Activated CD8-positive, alpha-beta memory T cell treated with anti-CD3 and anti-CD28 coated beads for 36 hours (primary cell): ENCODE measurements at regions not wholly inside any gene's neighbourhood (a gene's known extent, or its start where the extent isn't known, plus 50 kb on each side); places are given as distances from the start of the nearest gene placed in this dataset.

Experiments
- CTCF ChIA-PET: fragments of 350-600 bp; sonication (Branson Sonifier 250); formaldehyde crosslinking; loops from one replicate; lab custom pipeline; 2021; ENCODE audit warnings: antibody characterized with exemption; lab: Charles Lee
- POLR2A ChIA-PET: fragments of 350-600 bp; sonication (Branson Sonifier 250); formaldehyde crosslinking; loops from one replicate; lab custom pipeline; 2021; ENCODE audit warnings: antibody characterized with exemption; lab: Charles Lee

DNA sequence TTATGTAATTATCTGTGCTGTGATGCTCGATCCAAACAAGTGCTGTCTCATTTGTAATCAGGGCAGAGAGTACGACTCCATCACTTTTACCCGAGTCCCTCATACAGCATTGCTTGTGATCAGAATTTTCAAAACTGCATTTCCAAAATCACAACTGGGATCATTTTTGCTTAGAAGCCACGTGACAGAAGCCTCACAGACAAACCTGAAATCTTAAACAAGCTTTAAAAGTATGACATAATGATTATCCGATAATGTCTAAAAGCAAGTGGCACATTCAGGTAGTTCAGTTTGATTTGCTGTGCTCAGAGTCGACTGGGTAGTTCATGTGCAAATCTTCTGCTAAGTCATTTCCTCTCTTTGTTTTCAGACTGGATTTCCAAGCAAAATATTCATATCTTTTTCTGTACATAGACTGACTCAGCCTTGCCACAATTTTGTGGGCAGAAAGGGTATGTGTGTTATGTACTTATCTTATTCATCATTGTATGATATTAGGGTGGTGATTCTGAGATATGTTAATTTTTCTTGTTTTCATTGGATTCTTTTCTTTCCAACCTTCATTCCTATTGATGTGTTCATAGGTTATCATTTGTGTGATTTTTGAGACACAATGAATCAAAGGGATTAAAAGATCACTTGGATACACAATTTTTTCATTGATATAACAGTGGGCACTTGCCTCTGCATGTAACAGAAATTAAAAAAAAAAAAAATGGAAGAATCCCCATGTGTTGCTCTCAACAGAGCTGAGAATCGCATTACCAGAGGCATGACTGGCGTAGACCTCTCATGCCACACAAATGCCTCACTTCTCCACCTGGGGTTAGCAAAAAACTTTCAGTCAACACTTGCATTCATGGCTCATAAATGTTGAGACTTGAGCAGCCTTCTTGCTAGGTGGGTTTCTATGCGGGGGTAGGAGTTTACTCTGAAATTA is 355.7 kb downstream of the LTN1 start:
- ChIA-PET CTCF (no interaction called here), POLR2A (no interaction called here)

DNA sequence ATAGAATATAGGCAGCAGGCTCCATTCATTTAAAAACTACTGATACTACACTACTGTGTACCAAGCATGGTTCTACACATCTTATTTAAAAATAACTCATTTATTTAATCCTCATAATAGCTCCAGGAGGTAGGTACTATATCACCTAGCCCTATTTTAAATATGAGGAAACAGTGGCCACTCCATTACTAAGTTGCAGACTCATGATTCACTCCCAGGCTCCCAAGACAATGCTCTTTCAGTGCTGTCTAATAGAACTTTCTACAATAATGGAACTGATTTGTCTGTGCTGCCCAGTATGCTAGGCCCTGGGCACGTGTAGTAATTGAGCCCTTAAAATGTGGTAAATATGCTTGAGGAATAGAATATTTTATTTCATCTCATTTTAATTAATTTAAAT is 357.1 kb downstream of the LTN1 start:
- POLR2A ChIA-PET, result no interaction called here
- CTCF ChIA-PET, result no interaction called here

DNA sequence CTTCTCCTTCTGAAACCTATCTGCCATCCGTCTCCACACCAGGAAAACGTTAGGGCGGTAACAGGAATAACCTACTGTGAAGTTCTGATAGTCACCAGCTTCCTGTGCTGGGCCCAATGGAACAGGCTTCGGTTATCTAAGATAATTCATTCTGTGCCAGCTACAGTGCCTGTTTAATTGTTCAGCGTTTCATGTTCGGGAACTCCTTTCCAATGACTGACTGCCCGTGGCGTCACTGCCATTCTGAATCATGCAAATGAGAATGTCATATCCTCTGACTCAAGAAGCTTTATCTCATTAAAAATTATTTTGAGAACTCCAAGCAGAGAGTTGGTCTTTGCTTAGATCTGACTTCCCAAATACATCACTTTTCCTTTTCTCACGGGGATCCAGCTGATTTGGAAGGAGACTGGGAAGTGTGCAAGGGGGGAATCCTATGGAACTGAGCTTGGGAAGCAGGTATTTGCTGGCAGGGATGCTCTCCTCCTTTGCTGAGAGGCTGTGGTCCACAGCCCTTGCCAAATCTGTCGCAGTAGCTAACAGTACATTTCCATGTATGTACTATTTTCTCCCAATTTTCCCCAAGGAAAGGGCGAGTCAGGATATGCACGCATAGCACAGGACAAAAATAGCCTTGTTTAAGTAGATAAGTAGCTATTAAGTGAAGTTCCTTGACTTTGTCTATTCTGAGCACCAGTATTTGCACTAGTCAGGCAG is 358.7 kb downstream of the LTN1 start:
- ChIA-PET CTCF (interaction anchor here (0.8 kb wide), 1 partner anchor 9 kb away, joined by 3 read pairs; no protein-coding TSS in a partner anchor), POLR2A (no interaction called here)

DNA sequence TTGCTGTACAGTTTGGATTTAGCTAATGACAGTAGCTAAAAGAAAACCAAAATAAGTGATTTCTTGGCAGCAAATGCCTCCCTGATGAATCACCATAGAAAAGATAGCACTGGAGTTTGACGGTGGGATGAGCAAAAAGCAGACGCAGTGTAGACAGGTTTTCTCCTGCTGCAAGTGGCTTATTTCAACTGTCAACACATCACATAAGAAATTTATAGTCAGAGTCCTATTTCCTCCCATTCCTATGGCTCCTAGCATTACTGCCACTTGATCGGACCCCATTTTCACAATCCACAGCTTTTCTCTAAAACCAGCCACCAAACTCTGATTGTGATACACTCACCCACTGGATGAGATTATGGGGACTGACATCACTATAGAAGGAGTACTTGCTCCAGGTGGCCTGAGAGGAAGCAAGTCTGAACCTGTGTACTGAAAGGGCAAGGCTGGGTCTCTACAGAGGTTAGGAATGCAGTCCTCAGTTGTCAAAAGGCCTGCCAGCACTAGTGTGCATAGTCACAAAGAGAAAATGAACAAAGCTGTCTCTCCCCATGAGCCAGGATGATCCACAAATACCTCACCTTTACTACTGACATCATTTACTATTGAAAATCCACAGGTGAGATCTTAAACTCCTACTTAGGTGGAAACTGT is 359.8 kb downstream of the LTN1 start:
- ChIA-PET POLR2A (no interaction called here), CTCF (no interaction called here)

DNA sequence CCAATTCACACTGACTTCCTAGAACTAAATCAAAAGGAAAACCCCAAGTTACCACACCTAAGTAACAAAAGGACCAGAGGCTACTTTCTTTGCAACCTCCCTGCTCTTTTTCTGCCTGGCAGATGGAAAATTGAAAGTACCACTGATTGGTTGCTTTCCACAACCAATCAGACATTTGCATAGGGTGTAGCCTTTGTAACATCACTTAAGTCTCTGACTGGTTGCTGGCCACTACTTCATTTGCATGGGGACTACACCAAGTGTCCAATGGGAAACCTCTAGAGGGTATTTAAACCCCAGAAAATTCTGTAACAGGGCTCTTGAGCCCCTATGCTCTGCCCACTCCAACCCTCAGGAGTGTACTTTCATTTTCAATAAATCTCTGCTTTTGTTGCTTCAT is 365.0 kb downstream of the LTN1 start:
- POLR2A ChIA-PET, result no interaction called here

DNA sequence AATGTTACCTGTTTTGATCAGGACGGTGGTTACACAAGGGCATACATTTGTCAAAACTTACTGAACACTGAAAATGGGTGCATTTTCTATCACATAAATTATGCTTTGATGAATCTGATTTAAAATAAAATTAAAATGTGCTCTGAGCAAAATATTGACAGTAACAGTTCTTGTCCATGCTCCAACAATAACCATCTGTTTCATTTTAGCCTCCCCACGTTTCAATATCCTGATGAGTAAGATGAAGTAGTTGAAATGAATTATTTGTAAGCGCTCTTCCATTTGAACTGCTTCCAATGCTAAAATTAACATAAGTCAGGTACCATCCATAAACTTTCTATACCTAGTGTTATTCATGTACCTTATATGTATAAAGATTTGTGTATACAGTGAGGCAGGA is 365.4 kb downstream of the LTN1 start:
- ChIA-PET POLR2A (no interaction called here), CTCF (no interaction called here)

More for the DNA sequence above, 365.0 kb downstream of the LTN1 start:
- CTCF ChIA-PET, result no interaction called here

DNA sequence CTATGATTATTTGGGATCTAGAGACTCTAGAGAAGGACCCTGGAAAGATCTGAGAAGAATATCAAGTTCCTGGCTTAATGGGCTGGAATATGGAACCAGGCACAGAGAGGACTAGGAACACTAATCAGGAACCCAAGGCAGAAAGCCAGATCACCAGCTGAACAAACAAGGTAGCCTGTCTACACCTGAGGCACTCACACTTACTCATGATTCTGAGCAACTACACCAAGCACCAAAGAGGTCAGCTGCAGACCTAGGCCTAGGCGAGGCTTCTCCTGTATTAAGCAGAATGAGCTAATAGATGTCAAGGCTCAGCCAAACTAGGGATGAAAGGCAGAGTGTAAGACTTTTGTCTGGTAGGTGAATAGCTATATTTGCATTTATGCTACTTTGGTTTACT is 368.1 kb downstream of the LTN1 start:
- POLR2A ChIA-PET, result no interaction called here
- CTCF ChIA-PET, result interaction anchor here (1.5 kb wide), 1 partner anchor 9 kb away, joined by 3 read pairs; no protein-coding TSS in a partner anchor

DNA sequence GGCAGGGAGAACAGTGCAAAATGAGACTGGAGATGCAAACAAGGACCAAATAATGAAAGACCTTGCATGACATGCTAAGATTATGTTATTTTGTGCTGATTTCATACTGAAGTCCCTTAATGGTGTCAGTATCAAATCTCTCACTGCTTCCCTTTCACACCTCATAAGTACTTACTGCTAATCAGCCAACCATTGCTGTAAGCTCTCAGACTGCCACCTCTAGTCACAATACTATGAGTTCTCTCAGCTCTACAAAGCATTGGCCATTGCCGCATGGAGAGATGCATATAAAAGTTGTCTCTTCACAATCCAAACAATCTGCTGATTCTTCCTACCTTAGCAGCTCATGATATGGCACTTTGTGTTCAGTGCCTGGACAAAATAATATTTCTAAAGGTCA is 375.4 kb downstream of the LTN1 start:
- CTCF ChIA-PET, result no interaction called here

DNA sequence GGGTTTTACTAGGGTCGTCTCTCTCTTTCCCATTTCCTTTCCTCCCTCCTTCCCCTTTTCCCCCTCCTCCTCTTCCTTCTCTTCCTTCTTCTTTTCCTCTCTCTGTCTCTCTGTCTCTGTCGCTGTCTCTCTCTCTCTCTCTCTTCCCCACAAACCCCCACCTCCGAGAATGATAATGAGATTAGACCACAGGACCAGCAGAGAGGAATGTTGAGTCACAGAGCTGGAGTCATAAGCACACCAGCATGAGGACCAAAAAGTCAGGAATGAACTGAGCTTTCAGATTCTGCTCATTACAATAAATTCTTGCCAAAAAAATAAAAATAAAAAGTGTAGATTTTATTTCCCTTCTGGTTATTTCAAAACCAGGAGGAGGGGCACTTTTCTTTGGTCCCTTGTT is 377.4 kb downstream of the LTN1 start:
- ChIA-PET CTCF (no interaction called here), POLR2A (no interaction called here)

More for the DNA sequence above, 375.4 kb downstream of the LTN1 start:
- POLR2A ChIA-PET, result no interaction called here

DNA sequence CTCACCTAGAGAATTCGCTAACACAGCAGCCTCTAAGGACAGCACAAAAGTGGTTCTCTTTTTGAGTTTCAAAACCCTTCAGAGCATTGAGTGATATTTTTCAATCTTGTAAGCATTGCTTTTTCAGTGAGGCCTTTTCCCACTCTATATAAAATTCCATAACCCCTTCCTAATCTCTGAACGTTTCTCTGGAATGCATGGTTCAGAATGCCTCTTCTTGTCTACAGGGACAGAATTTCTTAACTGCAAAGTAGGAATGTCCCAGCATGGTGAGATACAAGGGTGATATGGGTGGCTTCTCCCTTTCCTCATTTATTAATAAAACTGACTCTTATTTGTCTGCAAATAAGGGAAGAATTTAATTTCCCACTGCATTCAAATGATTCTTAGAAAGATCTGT is 377.9 kb downstream of the LTN1 start:
- CTCF ChIA-PET, result no interaction called here
- POLR2A ChIA-PET, result no interaction called here

DNA sequence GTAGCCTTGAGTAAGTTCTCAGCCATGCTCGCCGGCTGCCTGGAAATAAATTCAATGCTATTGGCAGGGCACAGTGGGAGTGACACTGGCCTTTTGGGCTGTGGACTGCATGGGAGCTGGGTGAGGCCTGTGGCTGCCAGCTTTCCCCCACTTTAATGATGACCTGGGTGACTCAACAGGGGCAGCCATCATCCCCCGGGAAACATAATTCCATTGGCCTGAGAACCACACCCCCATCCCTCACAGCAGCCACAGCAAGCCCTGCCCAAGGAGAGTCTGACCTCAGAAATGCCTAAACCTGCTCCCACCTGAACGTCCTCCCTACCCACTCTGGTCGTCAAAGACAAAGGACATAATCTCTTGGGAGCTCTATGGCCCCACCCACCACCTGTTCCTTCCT is 384.0 kb downstream of the LTN1 start:
- ChIA-PET CTCF (no interaction called here), POLR2A (no interaction called here)

DNA sequence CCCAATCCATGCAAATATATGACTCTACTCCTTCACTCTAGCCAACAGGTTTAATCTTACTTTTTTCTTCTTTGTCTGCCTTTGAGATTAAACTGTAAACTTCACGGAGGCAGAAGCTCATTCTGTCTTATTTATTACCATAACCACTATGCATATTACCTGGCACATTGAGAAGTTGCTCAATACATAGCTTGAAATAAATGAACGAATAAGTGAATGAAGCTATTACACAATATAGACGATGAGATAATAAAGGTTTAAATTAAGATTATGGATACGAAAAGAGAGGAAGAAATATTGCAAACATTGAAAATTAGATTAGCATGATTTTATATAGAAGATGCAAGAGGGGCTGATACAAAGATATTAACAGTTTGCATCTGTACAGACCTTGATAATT is 385.1 kb downstream of the LTN1 start:
- POLR2A ChIA-PET, result no interaction called here
- CTCF ChIA-PET, result no interaction called here

DNA sequence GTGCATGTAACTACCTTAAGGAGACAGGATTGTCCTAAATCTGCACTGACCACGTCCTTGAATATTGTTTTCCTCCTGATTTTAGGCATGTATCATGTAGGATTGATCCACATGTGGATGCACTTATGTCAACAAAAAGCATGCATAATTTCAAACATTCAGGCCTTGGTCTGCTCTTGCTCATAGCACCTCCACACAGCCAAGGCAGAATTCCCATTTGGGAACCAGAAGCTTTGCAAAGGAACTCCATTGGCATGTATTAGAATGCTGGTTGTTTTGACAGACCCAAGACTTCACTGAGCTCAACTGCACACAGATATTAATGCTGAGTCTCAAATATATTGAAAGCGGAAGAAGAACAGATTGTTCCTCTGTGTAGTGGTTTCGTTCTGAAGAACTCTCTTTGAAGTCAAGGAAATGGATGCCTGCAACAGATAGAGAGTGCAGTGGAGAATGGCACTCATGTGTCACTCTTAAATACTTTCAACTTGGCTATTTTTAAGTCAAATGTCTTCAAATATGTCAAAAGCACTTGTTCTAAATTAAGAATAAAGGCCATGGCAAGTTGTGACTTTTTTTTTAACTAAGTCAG is 387.6 kb downstream of the LTN1 start:
- ChIA-PET CTCF (no interaction called here), POLR2A (no interaction called here)

DNA sequence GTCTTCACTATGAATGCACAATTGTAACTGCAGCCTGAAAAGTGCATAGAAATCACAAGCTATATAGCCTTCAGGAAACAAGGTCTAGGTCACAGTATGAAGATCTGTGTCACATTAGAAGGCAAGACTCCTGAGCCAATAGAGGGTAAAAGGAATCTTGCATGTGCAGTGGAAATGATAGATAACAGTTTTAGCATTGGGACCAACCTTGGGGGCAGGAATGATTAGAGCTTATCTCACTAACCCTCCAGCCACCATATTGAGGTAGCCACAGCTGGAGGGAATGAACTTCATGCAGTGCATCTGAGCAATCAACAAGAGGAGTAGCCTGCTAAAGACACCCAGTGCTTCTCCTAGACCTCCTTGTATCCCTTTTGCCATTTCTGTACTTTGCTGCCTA is 390.1 kb downstream of the LTN1 start:
- CTCF ChIA-PET, result no interaction called here
- POLR2A ChIA-PET, result no interaction called here

DNA sequence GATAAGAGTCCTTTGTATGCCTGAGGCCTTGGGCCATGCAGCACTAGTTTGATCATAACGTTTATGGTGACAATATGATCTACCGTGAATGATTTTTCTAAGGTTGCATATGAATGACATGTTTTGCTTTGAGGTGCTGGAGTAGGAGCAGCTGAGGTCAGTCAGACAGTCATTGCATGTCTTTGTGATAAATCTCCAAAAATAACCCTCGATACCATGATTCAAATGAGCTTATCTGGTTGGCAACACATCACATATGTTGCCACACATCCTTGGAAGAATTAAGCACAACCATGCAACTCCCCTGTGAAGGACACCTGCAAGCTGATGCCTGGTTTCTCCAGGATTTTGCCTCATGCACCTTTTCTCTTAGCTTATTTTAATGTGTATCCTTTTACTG is 394.5 kb downstream of the LTN1 start:
- ChIA-PET CTCF (no interaction called here), POLR2A (no interaction called here)

DNA sequence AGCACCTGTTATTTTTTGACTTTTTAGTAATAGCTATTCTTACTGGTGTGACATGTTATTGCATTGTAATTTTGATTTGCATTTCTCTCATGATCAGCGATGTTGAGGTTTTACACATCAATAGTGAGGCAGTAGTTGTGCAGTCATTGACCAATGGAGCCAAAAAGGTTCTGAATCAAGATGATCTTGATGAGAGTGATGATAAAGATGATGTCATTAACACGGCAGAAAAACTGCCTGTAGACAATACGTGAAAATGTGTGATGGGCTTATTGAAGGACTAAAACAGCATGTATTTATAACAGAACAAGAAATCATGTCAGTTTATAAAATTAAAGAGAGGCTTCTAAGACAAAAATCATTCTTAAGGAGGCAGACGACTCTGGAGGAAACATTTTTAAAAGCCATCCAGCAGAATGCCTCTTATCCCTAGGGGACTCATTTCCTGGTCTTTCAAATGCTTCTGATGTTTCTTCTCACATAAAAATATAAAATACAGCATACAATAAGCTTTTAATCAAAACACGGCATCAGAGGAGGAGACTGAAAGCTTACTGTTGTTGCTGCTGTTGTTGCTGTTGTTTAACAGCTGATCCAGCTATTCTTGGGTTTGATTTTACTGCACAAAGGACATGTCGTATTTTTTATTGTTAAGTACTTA is 400.3 kb downstream of the LTN1 start:
- POLR2A ChIA-PET, result no interaction called here
- CTCF ChIA-PET, result no interaction called here

DNA sequence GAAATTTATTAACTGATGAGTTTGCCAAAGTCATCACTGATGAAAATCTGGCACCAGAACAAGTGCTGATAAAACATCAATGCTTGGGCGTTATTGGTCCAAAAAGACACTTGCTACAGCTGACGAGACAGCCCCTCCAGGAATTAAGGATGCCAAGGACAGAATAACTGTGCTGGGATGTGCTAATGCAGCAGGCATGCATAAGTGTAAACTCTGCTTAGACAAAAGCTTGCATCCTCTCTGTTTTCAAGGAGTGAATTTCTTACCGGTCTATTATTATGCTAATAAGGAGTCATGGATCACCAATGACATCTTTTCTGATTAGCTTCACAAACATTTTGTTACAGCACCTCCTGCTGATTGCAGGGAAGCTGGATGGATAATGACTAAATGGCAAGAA is 402.0 kb downstream of the LTN1 start:
- CTCF ChIA-PET, result no interaction called here
- POLR2A ChIA-PET, result no interaction called here

DNA sequence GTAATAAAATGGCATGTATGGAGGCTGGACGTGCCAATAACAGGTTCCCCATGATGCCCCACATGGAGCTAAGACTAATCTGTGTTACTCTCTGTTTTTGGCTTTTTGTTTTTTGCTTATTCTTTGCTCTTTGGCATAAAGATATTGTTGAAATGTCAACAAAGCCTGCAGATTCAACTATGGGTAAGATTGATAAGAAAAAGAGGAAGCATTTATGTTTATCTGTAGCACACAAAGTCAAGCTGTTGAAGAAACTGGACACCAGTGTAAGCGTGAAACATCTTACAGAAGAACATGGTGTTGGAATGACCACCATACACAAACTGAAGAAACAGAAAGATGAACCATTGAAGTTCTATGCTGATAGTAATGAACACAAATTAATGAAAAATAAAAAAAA is 402.7 kb downstream of the LTN1 start:
- POLR2A ChIA-PET, result no interaction called here
- CTCF ChIA-PET, result no interaction called here

DNA sequence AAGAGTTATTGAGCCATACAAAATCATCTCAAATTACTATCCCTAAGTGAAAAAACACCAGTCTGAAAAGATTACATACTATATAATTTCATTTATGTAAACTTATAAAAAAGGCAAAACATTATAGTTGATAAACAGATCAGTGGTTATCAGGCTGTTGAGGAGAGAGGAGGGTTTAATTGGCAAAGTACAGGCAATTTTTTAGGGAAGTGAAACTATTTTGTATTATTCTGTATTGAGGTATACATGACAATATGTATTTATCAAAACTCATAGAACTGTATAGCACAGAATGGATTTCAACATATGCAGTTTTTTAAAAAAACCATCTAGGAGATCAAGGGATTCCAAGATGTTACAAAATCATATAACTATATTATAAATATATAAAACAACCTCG is 403.7 kb downstream of the LTN1 start:
- POLR2A ChIA-PET, result no interaction called here
- CTCF ChIA-PET, result no interaction called here

DNA sequence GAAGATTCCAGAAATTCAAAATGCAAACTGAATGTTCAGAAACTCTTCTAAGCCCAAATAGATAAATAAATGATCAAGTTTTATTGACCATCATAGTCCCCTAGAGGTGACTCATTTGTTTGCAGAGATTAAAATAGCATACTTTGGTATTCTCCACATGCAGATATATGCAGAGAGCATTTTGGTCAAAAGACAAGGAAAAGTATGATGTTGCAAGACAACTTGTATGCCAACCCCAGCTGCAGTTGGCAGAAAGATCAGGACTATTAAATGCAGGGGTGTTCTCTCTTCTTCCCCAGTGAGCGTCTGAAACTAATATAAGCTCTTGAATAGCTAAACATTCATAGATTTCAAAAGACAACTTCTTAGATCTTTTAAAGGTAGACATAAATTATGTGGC is 404.9 kb downstream of the LTN1 start:
- CTCF ChIA-PET, result no interaction called here

More for the DNA sequence above, 404.9 kb downstream of the LTN1 start:
- POLR2A ChIA-PET, result no interaction called here
